K562 (cell line): ENCODE measurements at regions not wholly inside any gene's neighbourhood (a gene's known extent, or its start where the extent isn't known, plus 50 kb on each side); places are given as distances from the start of the nearest gene placed in this dataset.
A peak's percentile ranks its signal among the peaks of the same experiment; 100 is the strongest.

Source experiments
- ATAC-seq: fragments of 200-7000 bp; cut with Tn5 transposase; 3 replicates; pipeline ENCODE4 v1.9.1; 2020; ENCODE audit warnings: moderate library complexity
- BruUV-seq: library from RNA; stranded (reverse); fragments of 400-500 nt; replicated peaks from 2 replicates; lab custom pipeline; 2021; lab: Mats Ljungman, UMichigan
- CTCF ChIA-PET: fragments of 300-600 bp; formaldehyde crosslinking; extraction: SDS; loops from one replicate; lab custom pipeline; 2021; ENCODE audit warnings: low intra/inter-chr PET ratio; lab: Yijun Ruan, JAX
- POLR2A ChIA-PET: fragments of 300-600, 350-650 bp; sonication (Branson Sonifier 250); formaldehyde crosslinking; extraction: SDS; loops from one replicate; lab custom pipeline; 2021; ENCODE audit warnings: antibody characterized with exemption, inconsistent platforms; lab: Yijun Ruan, JAX
- DNase-seq, 4 experiments: peaks; one replicate each; pipeline versions ENCODE4 v3.0.0 to v3.0.0-alpha.2; 2011 to 2018; ENCODE audit warnings: low spot score in 3 of 4, mixed read lengths in 3 of 4; ENCODE audit errors: extremely low read depth in 1 of 4
- FAIRE-seq: peaks from 2 replicates; lab custom pipeline; 2011; peaks lifted over from hg19 to GRCh38; lab: Jason Lieb, UNC
- H2AFZ ChIP-seq: 2 replicates; pipeline ENCODE4 v1.6.0; 2011; ENCODE audit warnings: low read depth, low read length, control low read depth, inconsistent platforms
- H3K27ac ChIP-seq: fragments of 200-600 bp; 3 replicates; pipeline ENCODE4 v1.8.0; 2011; ENCODE audit warnings: low read depth, mild to moderate bottlenecking, control low read depth, inconsistent platforms, low read length, moderate library complexity, mixed read lengths; ENCODE audit errors: extremely low read depth
- H3K27me3 ChIP-seq, 2 experiments: fragments of 300-600 bp in 1 of 2; 2 replicates in 1 of 2; 3 replicates in 1 of 2; pipeline versions ENCODE4 v1.6.0 to v1.8.0; 2011; ENCODE audit warnings: inconsistent platforms in 2 of 2, low read length in 2 of 2, mild to moderate bottlenecking in 1 of 2, mixed read lengths in 1 of 2, moderate library complexity in 1 of 2; ENCODE audit not compliant: control insufficient read depth in 2 of 2, insufficient read depth in 2 of 2
- H3K36me3 ChIP-seq: fragments of 300-600 bp; 3 replicates; pipeline ENCODE4 v1.8.0; 2011; ENCODE audit warnings: mild to moderate bottlenecking, low read length, inconsistent platforms; ENCODE audit not compliant: control insufficient read depth, insufficient read depth
- H3K4me1 ChIP-seq, 2 experiments: fragments of 200-600 bp in 1 of 2; replicated peaks in 1 of 2; 2 replicates in 1 of 2; 3 replicates in 1 of 2; pipeline versions ENCODE4 v1.5.1 to v1.8.0; 2011; ENCODE audit warnings: inconsistent platforms in 2 of 2, low read length in 2 of 2, mild to moderate bottlenecking in 1 of 2, mixed read lengths in 1 of 2, moderate library complexity in 1 of 2; ENCODE audit not compliant: control insufficient read depth in 2 of 2, insufficient read depth in 2 of 2
- H3K4me2 ChIP-seq: 2 replicates; pipeline ENCODE4 v1.6.1; 2011; ENCODE audit warnings: low read length, control low read depth, inconsistent platforms, mixed read lengths; ENCODE audit not compliant: insufficient read depth
- H3K4me3 ChIP-seq: fragments of 200-600 bp; sonication (generic), shearing (Covaris generic); 2 replicates; pipeline ENCODE4 v1.5.1; 2016; ENCODE audit warnings: control low read depth, inconsistent platforms
- H3K79me2 ChIP-seq: fragments of 200-600 bp; 3 replicates; pipeline ENCODE4 v1.8.0; 2011; ENCODE audit warnings: low read length, inconsistent platforms; ENCODE audit not compliant: control insufficient read depth, insufficient read depth
- H3K9ac ChIP-seq, 2 experiments: 2 replicates each; pipeline versions ENCODE4 v1.6.0 to v1.6.1; 2011; ENCODE audit warnings: low read depth in 2 of 2, low read length in 2 of 2, control low read depth in 1 of 2, inconsistent platforms in 1 of 2, mild to moderate bottlenecking in 1 of 2, mixed read lengths in 1 of 2; ENCODE audit not compliant: insufficient read depth in 1 of 2
- H3K9me1 ChIP-seq: one replicate; pipeline ENCODE4 v1.6.0; 2011; ENCODE audit warnings: inconsistent platforms, mild to moderate bottlenecking, low read length, moderate library complexity; ENCODE audit not compliant: control insufficient read depth, insufficient read depth
- H3K9me3 ChIP-seq: replicated peaks from 2 replicates; pipeline ENCODE4 v1.5.1; 2011; ENCODE audit warnings: low read depth, low read length, inconsistent platforms; ENCODE audit not compliant: control insufficient read depth, insufficient read depth
- H4K20me1 ChIP-seq: replicated peaks from 2 replicates; pipeline ENCODE4 v1.6.1; 2011; ENCODE audit warnings: low read length, inconsistent platforms, mixed read lengths; ENCODE audit not compliant: control insufficient read depth, insufficient read depth
- ATF4 ChIP-seq: fragments of 450-650 bp; formaldehyde crosslinking; IDR thresholded peaks from 2 replicates; pipeline ENCODE4 v1.4.0; 2022; ENCODE audit warnings: mild to moderate bottlenecking, moderate library complexity
- CXXC5 ChIP-seq: fragments of 250-450 bp; sonication (Bioruptor Pico); IDR thresholded peaks from 2 replicates; pipeline ENCODE4 v1.8.0; 2022; ENCODE audit warnings: inconsistent platforms, mild to moderate bottlenecking, moderate library complexity
- GTF2E2 ChIP-seq: fragments of 200-800 bp; sonication (Bioruptor generic); IDR thresholded peaks from 2 replicates; pipeline ENCODE4 v1.6.1; 2016; ENCODE audit warnings: missing genetic modification characterization, missing compliant biosample characterization
- HMBOX1 ChIP-seq: sonication (generic); IDR thresholded peaks from 2 replicates; pipeline ENCODE4 v1.6.1; 2016
- ID3 ChIP-seq, 2 experiments: fragments of 250-450 bp in 1 of 2; fragments of 450-650 bp in 1 of 2; sonication (Bioruptor Pico) in 1 of 2; IDR thresholded peaks; 2 replicates each; pipeline versions ENCODE4 v1.6.1 to v1.8.0; 2016 to 2021; ENCODE audit warnings: mild to moderate bottlenecking in 2 of 2, moderate library complexity in 2 of 2, missing compliant biosample characterization in 1 of 2, missing genetic modification characterization in 1 of 2
- KLF6 ChIP-seq: fragments of 250-450 bp; sonication (Bioruptor Pico); IDR thresholded peaks from 2 replicates; pipeline ENCODE4 v1.4.0; 2020; ENCODE audit warnings: mild to moderate bottlenecking, moderate library complexity, borderline replicate concordance
- POLR2AphosphoS5 ChIP-seq: IDR thresholded peaks from 2 replicates; pipeline ENCODE4 v1.6.1; 2011; ENCODE audit warnings: mild to moderate bottlenecking, low read depth, low read length, moderate library complexity; ENCODE audit not compliant: control insufficient read depth, insufficient read depth
- PTTG1 ChIP-seq: fragments of 450-650 bp; IDR thresholded peaks from 2 replicates; pipeline ENCODE4 v1.6.1; 2016; ENCODE audit warnings: low read depth, mild to moderate bottlenecking, missing genetic modification characterization, missing compliant biosample characterization
- SIRT6 ChIP-seq: IDR thresholded peaks from one replicate; pipeline ENCODE4 v1.6.1; 2012; ENCODE audit warnings: low read depth, mild to moderate bottlenecking, control low read depth, inconsistent platforms, low read length, moderate library complexity
- YY1 ChIP-seq, 3 experiments: IDR thresholded peaks; 2 replicates each; pipeline ENCODE4 v1.6.1; 2011; ENCODE audit warnings: low read length in 2 of 3, mild to moderate bottlenecking in 2 of 3, moderate library complexity in 2 of 3, borderline replicate concordance in 1 of 3, control low read depth in 1 of 3, low read depth in 1 of 3; ENCODE audit not compliant: insufficient read depth in 3 of 3, insufficient replicate concordance in 2 of 3, control insufficient read depth in 1 of 3, insufficient read length in 1 of 3; ENCODE audit errors: extremely low read depth in 1 of 3
- ZNF76 ChIP-seq: fragments of 250-450 bp; sonication (Bioruptor Pico); IDR thresholded peaks from 2 replicates; pipeline ENCODE4 v1.4.0; 2020; ENCODE audit warnings: mild to moderate bottlenecking, moderate library complexity, borderline replicate concordance
- WGBS: fragments of 100-300 bp; shearing (Covaris generic); methylation state at CpG from one replicate; pipeline ENCODE4 v1.1.6; 2016; ENCODE audit warnings: low coverage, mixed read lengths; ENCODE audit not compliant: insufficient coverage; ENCODE audit errors: missing lambda C conversion rate; 5-methylcytosine and 5-hydroxymethylcytosine counted together
- in situ Hi-C: fragments of 300-500 bp; cut with MboI; formaldehyde crosslinking; loops from 4 replicates; pipeline ENCODE4 v1.15.0; 2018; ENCODE audit warnings: inconsistent platforms, mixed read lengths
- intact Hi-C: fragments of 100-400 bp; cut with micrococcal nuclease; formaldehyde crosslinking; loops from 2 replicates; pipeline ENCODE4 v1.14.2; 2022

- in situ Hi-C loops = no loop called here
- peak in 1 of 4 experiments; percentile 35 for DNase-seq
- 0 out of 2 replicates have a peak, but pooled peaks have one; percentile 41 for TF ChIP-seq KLF6 (CRISPR knock-in tag)
- TF ChIP-seq ATF4 (CRISPR knock-in tag) = 0 out of 2 replicates have a peak, but pooled peaks have one; percentile 4
- TF ChIP-seq PTTG1 (tag) = peak; percentile 56; the same call in 1 of the 2 replicates
- no peak for TF ChIP-seq ID3 (CRISPR knock-in tag; IDR thresholded peaks at IDR 0.05)
- TF ChIP-seq ID3 (tag; IDR thresholded peaks at IDR 0.05) = 0 out of 2 replicates have a peak, but pooled peaks have one; percentile 22
- peak; percentile 40; the same call in 1 of the 2 replicates for TF ChIP-seq CXXC5 (CRISPR knock-in tag)
- TF ChIP-seq ZNF76 = peak; percentile 73
- peak; percentile 48; the same call in 1 of the 2 replicates for TF ChIP-seq HMBOX1
- TF ChIP-seq GTF2E2 (tag) = no peak
- TF ChIP-seq YY1 (IDR thresholded peaks at IDR 0.05; ENCODE audit: borderline replicate concordance in 1 of 3, control insufficient read depth in 1 of 3, extremely low read depth in 1 of 3, insufficient read depth in 3 of 3, insufficient read length in 1 of 3, insufficient replicate concordance in 2 of 3, low read depth in 1 of 3, low read length in 2 of 3) = peak in 1 of 3 experiments; percentile 22
- no peak for TF ChIP-seq POLR2AphosphoS5
- TF ChIP-seq SIRT6 = no peak
Measured at GRCh38 chr3:194254040-194254439, 97.1 kb downstream of the CPN2 start.

More at GRCh38 chr3:194254040-194254439, 97.1 kb downstream of the CPN2 start:
- POLR2A ChIA-PET = interaction anchor here (0.7 to 2.8 kb wide), 3 partner anchors 10 to 73 kb away, joined by 3 to 14 read pairs (median 3); no protein-coding TSS in a partner anchor
- CTCF ChIA-PET = no interaction called here
- Histone ChIP-seq H2AFZ (peak overlapping the region; percentile 62), H3K27me3 (no peaks in the 10 kb centered on the region; a peak in 1 of 5 replicates), H3K79me2 (no peaks in the 10 kb centered on the region), H3K9ac (peak overlapping the region in 1 of 2 experiments; percentile 38; a peak in 1 of 4 replicates), H3K4me3 (no peak overlapping the region), H4K20me1 (no peaks in the 10 kb centered on the region), H3K4me2 (peak overlapping the region; percentile 14; the same call in 1 of the 2 replicates), H3K36me3 (no peaks in the 10 kb centered on the region), H3K9me3 (peaks cover 8% of the 10 kb centered on the region), H3K27ac (peak overlapping the region; percentile 98), H3K9me1 (no peaks in the 10 kb centered on the region), H3K4me1 (peaks cover 45 to 46% of the 10 kb centered on the region in 2 experiments)
- ATAC-seq (no peak), FAIRE-seq (peak; percentile 77)
- intact Hi-C loops = loop anchor here (2.0 kb wide), 1 partner anchor 61 kb away; no protein-coding TSS in a partner anchor
- 66% methylated on average over 7 of the region's 7 CpGs for WGBS
- no TSS peak for BruUV-seq
